H9 (cell line): ENCODE measurements at regions not wholly inside any gene's neighbourhood (a gene's known extent, or its start where the extent isn't known, plus 50 kb on each side); places are given as distances from the start of the nearest gene placed in this dataset.

Source experiments
- DNase-seq: peaks from one replicate; pipeline ENCODE4 v3.0.0-alpha.2; 2017
- H2AFZ ChIP-seq: one replicate; pipeline ENCODE4 v1.6.1; 2013; ENCODE audit warnings: mild to moderate bottlenecking, low read length, control low read depth, moderate library complexity
- H2AK5ac ChIP-seq: 2 replicates; pipeline ENCODE4 v1.6.1; 2013; ENCODE audit warnings: low read length, control low read depth, mixed read lengths; ENCODE audit not compliant: insufficient read length
- H2BK120ac ChIP-seq: one replicate; pipeline ENCODE4 v1.6.1; 2013; ENCODE audit warnings: low read depth, mild to moderate bottlenecking, low read length, control low read depth, inconsistent platforms; ENCODE audit not compliant: poor library complexity, severe bottlenecking
- H2BK12ac ChIP-seq: 2 replicates; pipeline ENCODE4 v1.6.1; 2013; ENCODE audit warnings: low read length, control low read depth, mixed read lengths, low read depth; ENCODE audit not compliant: insufficient read length
- H2BK15ac ChIP-seq: 2 replicates; pipeline ENCODE4 v1.6.1; 2013; ENCODE audit warnings: low read depth, low read length, control low read depth
- H2BK20ac ChIP-seq: one replicate; pipeline ENCODE4 v1.6.1; 2013; ENCODE audit warnings: low read depth, mild to moderate bottlenecking, low read length, control low read depth, inconsistent platforms; ENCODE audit not compliant: poor library complexity, severe bottlenecking
- H2BK5ac ChIP-seq: 2 replicates; pipeline ENCODE4 v1.6.1; 2013; ENCODE audit warnings: low read length, control low read depth, mixed read lengths; ENCODE audit not compliant: insufficient read length
- H3K14ac ChIP-seq: 2 replicates; pipeline ENCODE4 v1.6.1; 2013; ENCODE audit warnings: low read length, control low read depth; ENCODE audit not compliant: insufficient read depth
- H3K18ac ChIP-seq: 2 replicates; pipeline ENCODE4 v1.6.1; 2013; ENCODE audit warnings: low read depth, mild to moderate bottlenecking, mixed read lengths, low read length, control low read depth; ENCODE audit not compliant: insufficient read length
- H3K23ac ChIP-seq: 2 replicates; pipeline ENCODE4 v1.6.1; 2013; ENCODE audit warnings: low read length, control low read depth, mixed read lengths, low read depth; ENCODE audit not compliant: insufficient read length
- H3K23me2 ChIP-seq: 2 replicates; pipeline ENCODE4 v1.6.1; 2013; ENCODE audit warnings: low read depth, mild to moderate bottlenecking, mixed read lengths, low read length, control low read depth; ENCODE audit not compliant: insufficient read length, poor library complexity, severe bottlenecking
- H3K27ac ChIP-seq: 2 replicates; pipeline ENCODE4 v1.5.1; 2013; ENCODE audit warnings: low read length, control low read depth, mixed read lengths, low read depth; ENCODE audit not compliant: insufficient read length
- H3K27me3 ChIP-seq: 2 replicates; pipeline ENCODE4 v1.6.1; 2013; ENCODE audit warnings: low read length, control low read depth, inconsistent platforms; ENCODE audit not compliant: insufficient read depth
- H3K4ac ChIP-seq: 2 replicates; pipeline ENCODE4 v1.6.1; 2013; ENCODE audit warnings: low read depth, mild to moderate bottlenecking, control low read depth, inconsistent platforms, low read length, moderate library complexity
- H3K4me1 ChIP-seq: 2 replicates; pipeline ENCODE4 v1.6.1; 2013; ENCODE audit warnings: low read length, control low read depth, inconsistent platforms; ENCODE audit not compliant: insufficient read depth
- H3K4me2 ChIP-seq: 2 replicates; pipeline ENCODE4 v1.6.1; 2013; ENCODE audit warnings: low read length, control low read depth, mixed read lengths; ENCODE audit not compliant: insufficient read length, insufficient read depth
- H3K56ac ChIP-seq: 2 replicates; pipeline ENCODE4 v1.6.1; 2013; ENCODE audit warnings: low read depth, mild to moderate bottlenecking, mixed read lengths, low read length, control low read depth; ENCODE audit not compliant: insufficient read length
- H3K79me1 ChIP-seq: 2 replicates; pipeline ENCODE4 v1.6.1; 2013; ENCODE audit warnings: low read depth, mild to moderate bottlenecking, moderate library complexity, low read length, control low read depth, inconsistent platforms; ENCODE audit not compliant: insufficient read depth, poor library complexity, severe bottlenecking
- H3K79me2 ChIP-seq: 2 replicates; pipeline ENCODE4 v1.6.1; 2013; ENCODE audit warnings: low read length, control low read depth, inconsistent platforms; ENCODE audit not compliant: insufficient read depth
- H3K9ac ChIP-seq: 2 replicates; pipeline ENCODE4 v1.6.1; 2013; ENCODE audit warnings: low read length, control low read depth, mixed read lengths; ENCODE audit not compliant: insufficient read length; ENCODE audit errors: extremely low read depth
- H3K9me3 ChIP-seq: one replicate; pipeline ENCODE4 v1.6.1; 2013; ENCODE audit warnings: low read depth, low read length, inconsistent platforms; ENCODE audit not compliant: control insufficient read depth
- H3T11ph ChIP-seq: one replicate; pipeline ENCODE4 v1.6.1; 2013; ENCODE audit warnings: mild to moderate bottlenecking, low read length, control low read depth, inconsistent platforms
- H4K20me1 ChIP-seq: one replicate; pipeline ENCODE4 v1.6.1; 2013; ENCODE audit not compliant: control insufficient read depth, insufficient read length, insufficient read depth
- H4K5ac ChIP-seq: 2 replicates; pipeline ENCODE4 v1.6.1; 2013; ENCODE audit warnings: low read depth, mild to moderate bottlenecking, mixed read lengths, low read length, control low read depth; ENCODE audit not compliant: insufficient read length
- H4K8ac ChIP-seq: replicated peaks from 2 replicates; pipeline ENCODE4 v1.6.1; 2013; ENCODE audit warnings: low read length, control low read depth, mixed read lengths, low read depth; ENCODE audit not compliant: insufficient read length
- H4K91ac ChIP-seq: 2 replicates; pipeline ENCODE4 v1.6.1; 2013; ENCODE audit warnings: low read depth, mild to moderate bottlenecking, moderate library complexity, mixed read lengths, low read length, control low read depth; ENCODE audit not compliant: insufficient read length
- H3K27ac Mint-ChIP-seq, 3 experiments: 2 replicates in 2 of 3; 3 replicates in 1 of 3; pipeline ENCODE4 v1.8.0; 2020 to 2021; ENCODE audit warnings: mixed read lengths in 3 of 3, mild to moderate bottlenecking in 1 of 3, moderate library complexity in 1 of 3
- H3K27me3 Mint-ChIP-seq: 2 replicates; pipeline ENCODE4 v1.8.0; 2021; ENCODE audit warnings: low read depth, mild to moderate bottlenecking, moderate library complexity, mixed read lengths
- H3K36me3 Mint-ChIP-seq, 3 experiments: 2 replicates in 2 of 3; 3 replicates in 1 of 3; pipeline ENCODE4 v1.8.0; 2020 to 2021; ENCODE audit warnings: low read depth in 3 of 3, mixed read lengths in 3 of 3; ENCODE audit not compliant: insufficient read depth in 1 of 3
- H3K4me1 Mint-ChIP-seq, 2 experiments: 2 replicates each; pipeline ENCODE4 v1.8.0; 2020; ENCODE audit warnings: mixed read lengths in 2 of 2
- H3K4me3 Mint-ChIP-seq, 2 experiments: 2 replicates in 1 of 2; 3 replicates in 1 of 2; pipeline ENCODE4 v1.8.0; 2020 to 2021; ENCODE audit warnings: mild to moderate bottlenecking in 2 of 2, mixed read lengths in 2 of 2, moderate library complexity in 1 of 2
- H3K9me3 Mint-ChIP-seq, 2 experiments: 2 replicates in 1 of 2; 3 replicates in 1 of 2; pipeline ENCODE4 v1.8.0; 2020; ENCODE audit warnings: mild to moderate bottlenecking in 2 of 2, mixed read lengths in 2 of 2, moderate library complexity in 1 of 2
- CTCF ChIP-seq: fragments of 200-600 bp; sonication (generic); conservative IDR thresholded peaks from 3 replicates; pipeline ENCODE4 v1.8.0; 2021; ENCODE audit warnings: antibody characterized with exemption, mild to moderate bottlenecking
- WGBS: extraction: QIAGEN DNeasy Blood & Tissue Kit; methylation state at CpG from one replicate; pipeline ENCODE4 v1.1.7; 2013; ENCODE audit warnings: missing lambda C conversion rate, low lambda C conversion rate, mixed read lengths; ENCODE audit not compliant: insufficient read length; ENCODE audit errors: extremely low coverage; 5-methylcytosine and 5-hydroxymethylcytosine counted together

- no CpG with 5 or more reads among the region's 1 CpG for WGBS
- H3K18ac ChIP-seq, result no peak overlapping the region
- no peaks in the 10 kb centered on the region for H4K20me1 ChIP-seq
- no peak overlapping the region for H4K5ac ChIP-seq
- H4K8ac ChIP-seq, result no peak overlapping the region
- TF ChIP-seq CTCF, result no peak
- no peak overlapping the region for H2AK5ac ChIP-seq
- Mint-ChIP-seq H3K27ac (no peak overlapping the region), H3K9me3 (peaks cover 13 to 17% of the 10 kb centered on the region in 2 experiments), H3K4me3 (no peak overlapping the region), H3K36me3 (peaks cover 3 to 19% (median 7%) of the 10 kb centered on the region in 3 experiments), H3K4me1 (peaks cover 10 to 26% of the 10 kb centered on the region in 2 experiments), H3K27me3 (no peaks in the 10 kb centered on the region)
- H2BK5ac ChIP-seq, result no peak overlapping the region
- H3K79me2 ChIP-seq, result no peaks in the 10 kb centered on the region
- no peak overlapping the region for H3K56ac ChIP-seq
- H3K4ac ChIP-seq, result no peak overlapping the region
- H2BK12ac ChIP-seq, result no peak overlapping the region
- H3K27me3 ChIP-seq, result no peaks in the 10 kb centered on the region
- H3K79me1 ChIP-seq, result no peaks in the 10 kb centered on the region
- no peak overlapping the region for H3K14ac ChIP-seq
- no peaks in the 10 kb centered on the region for H3K9me3 ChIP-seq
- no peak overlapping the region for H2AFZ ChIP-seq
- no peaks in the 10 kb centered on the region for H3K4me1 ChIP-seq
- H3K23me2 ChIP-seq, result no peaks in the 10 kb centered on the region
- no peak overlapping the region for H4K91ac ChIP-seq
- no peak overlapping the region for H2BK20ac ChIP-seq
- H3K9ac ChIP-seq, result no peak overlapping the region
- no peak overlapping the region for H2BK15ac ChIP-seq
- no peak overlapping the region for H3K23ac ChIP-seq
- no peak for DNase-seq
- H3K27ac ChIP-seq, result no peak overlapping the region
- H3K4me2 ChIP-seq, result no peak overlapping the region
- no peak overlapping the region for H3T11ph ChIP-seq
- H2BK120ac ChIP-seq, result no peak overlapping the region
Measured at GRCh38 chr1:83750201-83750600, 248.7 kb downstream of the TTLL7 start.
